ENCODE measurements at regions not wholly inside any gene's neighbourhood (a gene's known extent, or its start where the extent isn't known, plus 50 kb on each side); places are given as distances from the start of the nearest gene placed in this dataset.

GRCh38 chr4:45160951-45161350 is 434.6 kb upstream of the GNPDA2 start:
- H3F3A ChIP-seq (ENCODE audit: insufficient read depth, low read length, poor library complexity, severe bottlenecking): no peaks in the 10 kb centered on the region
- no peaks in the 10 kb centered on the region for H3K36me3 ChIP-seq (ENCODE audit: insufficient read depth, low read length)
- H3K27me3 ChIP-seq (ENCODE audit: insufficient read depth, low read depth, low read length): no peaks in the 10 kb centered on the region
- H3K9me3 ChIP-seq (ENCODE audit: low read length): no peaks in the 10 kb centered on the region
- H3K9me2 ChIP-seq (ENCODE audit: insufficient read depth, low read length): no peaks in the 10 kb centered on the region
- H3K4me3 ChIP-seq (ENCODE audit: low read length): peak overlapping the region; percentile 5
- no peak overlapping the region for H2AFZ ChIP-seq (ENCODE audit: low read depth, low read length)
- no peaks in the 10 kb centered on the region for H4K20me1 ChIP-seq (ENCODE audit: insufficient read depth)
- H3K79me2 ChIP-seq (replicated peaks; ENCODE audit: insufficient read depth, low read length): no peaks in the 10 kb centered on the region
- no peak overlapping the region for H3K4me2 ChIP-seq (ENCODE audit: low read length)
- TF ChIP-seq POLR2AphosphoS5 (IDR thresholded peaks at IDR 0.05): peak; percentile 54
- TF ChIP-seq MXI1 (conservative IDR thresholded peaks at IDR 0.05; ENCODE audit: poor library complexity, severe bottlenecking): no peak
- no peak for TF ChIP-seq SMC3 (conservative IDR thresholded peaks at IDR 0.05; ENCODE audit: poor library complexity)
- TF ChIP-seq EP300 (conservative IDR thresholded peaks at IDR 0.05; ENCODE audit: poor library complexity, severe bottlenecking): peak; percentile 76
- no peak for TF ChIP-seq TAF1 (IDR thresholded peaks at IDR 0.05; ENCODE audit: low read depth)
- peak overlapping the region; percentile 25 for H3K27ac ChIP-seq (ENCODE audit: low read length)
- no peak overlapping the region for H3K9ac ChIP-seq (ENCODE audit: low read length)

GRCh38 chr4:45155081-45155777 is 428.9 kb upstream of the GNPDA2 start:
- H3K27ac ChIP-seq (ENCODE audit: low read length): no peak overlapping the region
- TF ChIP-seq EZH2 (IDR thresholded peaks at IDR 0.05; ENCODE audit: borderline replicate concordance, insufficient read depth, low read length, poor library complexity, severe bottlenecking) (no peak), MXI1 (conservative IDR thresholded peaks at IDR 0.05; ENCODE audit: poor library complexity, severe bottlenecking) (no peak), POLR2AphosphoS5 (IDR thresholded peaks at IDR 0.05) (no peak), RAD21 (conservative IDR thresholded peaks at IDR 0.05) (no peak), SMC3 (conservative IDR thresholded peaks at IDR 0.05; ENCODE audit: poor library complexity) (no peak)
- H4K20me1 ChIP-seq (ENCODE audit: insufficient read depth): no peaks in the 10 kb centered on the region
- H3K36me3 ChIP-seq (ENCODE audit: insufficient read depth, low read length): no peaks in the 10 kb centered on the region
- no peaks in the 10 kb centered on the region for H3K79me2 ChIP-seq (replicated peaks; ENCODE audit: insufficient read depth, low read length)
- H3K9me2 ChIP-seq (ENCODE audit: insufficient read depth, low read length): no peaks in the 10 kb centered on the region
- H3K9me3 ChIP-seq (ENCODE audit: low read length): no peaks in the 10 kb centered on the region
- no peak overlapping the region for H3K4me3 ChIP-seq (ENCODE audit: low read length)
- H3K27me3 ChIP-seq (ENCODE audit: insufficient read depth, low read depth, low read length): no peaks in the 10 kb centered on the region
- H3K9ac ChIP-seq (ENCODE audit: low read length): no peak overlapping the region
- no peak overlapping the region for H2AFZ ChIP-seq (ENCODE audit: low read depth, low read length)
- no peaks in the 10 kb centered on the region for H3F3A ChIP-seq (ENCODE audit: insufficient read depth, low read length, poor library complexity, severe bottlenecking)
- H3K4me2 ChIP-seq (ENCODE audit: low read length): no peak overlapping the region

- no peak overlapping the region for H3K4me2 ChIP-seq (ENCODE audit: low read length)
- H2AFZ ChIP-seq (ENCODE audit: low read depth, low read length): no peak overlapping the region
These were observed 421.5 kb upstream of the GNPDA2 start for GRCh38 chr4:45147866-45148265.

More at GRCh38 chr4:45147866-45148265, 421.5 kb upstream of the GNPDA2 start:
- TF ChIP-seq MXI1 (conservative IDR thresholded peaks at IDR 0.05; ENCODE audit: poor library complexity, severe bottlenecking) (no peak), RAD21 (conservative IDR thresholded peaks at IDR 0.05) (no peak), REST (IDR thresholded peaks at IDR 0.05; ENCODE audit: borderline replicate concordance) (no peak), SMC3 (conservative IDR thresholded peaks at IDR 0.05; ENCODE audit: poor library complexity) (no peak), TAF1 (IDR thresholded peaks at IDR 0.05; ENCODE audit: low read depth) (no peak), EZH2 (IDR thresholded peaks at IDR 0.05; ENCODE audit: borderline replicate concordance, insufficient read depth, low read length, poor library complexity, severe bottlenecking) (no peak), POLR2AphosphoS5 (IDR thresholded peaks at IDR 0.05) (no peak), CTCF (IDR thresholded peaks at IDR 0.05; ENCODE audit: poor library complexity, severe bottlenecking) (no peak), EP300 (conservative IDR thresholded peaks at IDR 0.05; ENCODE audit: poor library complexity, severe bottlenecking) (no peak)
- Histone ChIP-seq H3K9me2 (ENCODE audit: insufficient read depth, low read length) (no peaks in the 10 kb centered on the region), H3K4me3 (ENCODE audit: low read length) (no peak overlapping the region), H3K27ac (ENCODE audit: low read length) (no peak overlapping the region), H3K9ac (ENCODE audit: low read length) (no peak overlapping the region), H3K9me3 (ENCODE audit: low read length) (no peaks in the 10 kb centered on the region), H3K27me3 (ENCODE audit: insufficient read depth, low read depth, low read length) (no peaks in the 10 kb centered on the region), H3K79me2 (replicated peaks; ENCODE audit: insufficient read depth, low read length) (no peaks in the 10 kb centered on the region), H3K36me3 (ENCODE audit: insufficient read depth, low read length) (no peaks in the 10 kb centered on the region), H4K20me1 (ENCODE audit: insufficient read depth) (no peaks in the 10 kb centered on the region), H3F3A (ENCODE audit: insufficient read depth, low read length, poor library complexity, severe bottlenecking) (no peaks in the 10 kb centered on the region)
